ENCODE measurements at regions not wholly inside any gene's neighbourhood (a gene's known extent, or its start where the extent isn't known, plus 50 kb on each side); places are given as distances from the start of the nearest gene placed in this dataset.

GRCh38 chr6:168929871-168930450, 323.7 kb downstream of the THBS2 start:
- TF ChIP-seq CTCF (conservative IDR thresholded peaks at IDR 0.05) (no peak), ZFX (IDR thresholded peaks at IDR 0.05) (no peak)
- no peak overlapping the region for H3K27ac ChIP-seq

- TF ChIP-seq ZFX (IDR thresholded peaks at IDR 0.05) = no peak
- TF ChIP-seq CTCF (conservative IDR thresholded peaks at IDR 0.05) = no peak
- H3K27ac ChIP-seq = no peak overlapping the region
Observed at GRCh38 chr6:168928012-168928411, 325.6 kb downstream of the THBS2 start.

- TF ChIP-seq CTCF (conservative IDR thresholded peaks at IDR 0.05) = no peak
- no peak for TF ChIP-seq ZFX (IDR thresholded peaks at IDR 0.05)
- no peak overlapping the region for H3K27ac ChIP-seq
Observed at GRCh38 chr6:168927026-168927425, 326.6 kb downstream of the THBS2 start.

- TF ChIP-seq CTCF (conservative IDR thresholded peaks at IDR 0.05) = no peak
- no peak for TF ChIP-seq ZFX (IDR thresholded peaks at IDR 0.05)
- no peak overlapping the region for H3K27ac ChIP-seq
Observed at GRCh38 chr6:168926306-168926705, 327.3 kb downstream of the THBS2 start.

GRCh38 chr6:168925671-168926070, 328.0 kb downstream of the THBS2 start:
- TF ChIP-seq CTCF (conservative IDR thresholded peaks at IDR 0.05) = no peak
- TF ChIP-seq ZFX (IDR thresholded peaks at IDR 0.05) = no peak
- no peak overlapping the region for H3K27ac ChIP-seq

GRCh38 chr6:168923171-168923570, 330.5 kb downstream of the THBS2 start:
- TF ChIP-seq CTCF (conservative IDR thresholded peaks at IDR 0.05) (no peak), ZFX (IDR thresholded peaks at IDR 0.05) (no peak)
- no peak overlapping the region for H3K27ac ChIP-seq

GRCh38 chr6:168922436-168922835, 331.2 kb downstream of the THBS2 start:
- no peak for TF ChIP-seq CTCF (conservative IDR thresholded peaks at IDR 0.05)
- TF ChIP-seq ZFX (IDR thresholded peaks at IDR 0.05) = no peak
- H3K27ac ChIP-seq = no peak overlapping the region
